Neural progenitor cell (in vitro differentiated cells): ENCODE measurements at regions not wholly inside any gene's neighbourhood (a gene's known extent, or its start where the extent isn't known, plus 50 kb on each side); places are given as distances from the start of the nearest gene placed in this dataset.

Source experiments
- DNase-seq: peaks from one replicate; pipeline ENCODE4 v3.0.0-alpha.2; 2016; ENCODE audit warnings: low spot score
- H2AFZ ChIP-seq: fragments of 200-600 bp; sonication (generic); replicated peaks from 2 replicates; pipeline ENCODE4 v1.6.1; 2016; ENCODE audit warnings: antibody characterized with exemption
- H3F3A ChIP-seq: fragments of 200-600 bp; sonication (generic); 2 replicates; pipeline ENCODE4 v1.6.1; 2016; ENCODE audit warnings: antibody characterized with exemption, low read depth
- H3K27ac ChIP-seq: fragments of 200-600 bp; sonication (generic); 2 replicates; pipeline ENCODE4 v1.5.1; 2016; ENCODE audit warnings: mild to moderate bottlenecking
- H3K27me3 ChIP-seq: fragments of 200-600 bp; sonication (generic); 2 replicates; pipeline ENCODE4 v1.6.1; 2016; ENCODE audit warnings: mild to moderate bottlenecking, moderate library complexity
- H3K36me3 ChIP-seq: fragments of 200-600 bp; sonication (generic); 2 replicates; pipeline ENCODE4 v1.5.1; 2016
- H3K4me1 ChIP-seq: fragments of 200-600 bp; sonication (generic); 2 replicates; pipeline ENCODE4 v1.6.1; 2016; ENCODE audit warnings: mixed run types
- H3K4me2 ChIP-seq: fragments of 200-600 bp; sonication (generic); 2 replicates; pipeline ENCODE4 v1.6.1; 2016
- H3K4me3 ChIP-seq: fragments of 200-600 bp; sonication (generic); 2 replicates; pipeline ENCODE4 v1.5.1; 2016
- H3K79me2 ChIP-seq: fragments of 200-600 bp; sonication (generic); 2 replicates; pipeline ENCODE4 v1.6.1; 2016; ENCODE audit warnings: low read depth
- H3K9ac ChIP-seq: fragments of 200-600 bp; sonication (generic); 2 replicates; pipeline ENCODE4 v1.6.1; 2016
- H3K9me3 ChIP-seq: fragments of 200-600 bp; sonication (generic); 2 replicates; pipeline ENCODE4 v1.5.1; 2016; ENCODE audit warnings: low read depth
- H4K20me1 ChIP-seq: fragments of 200-600 bp; sonication (generic); 2 replicates; pipeline ENCODE4 v1.6.1; 2016; ENCODE audit warnings: low read depth
- H3K27ac Mint-ChIP-seq: 3 replicates; pipeline ENCODE4 v1.8.0; 2021; ENCODE audit warnings: mixed read lengths
- H3K27me3 Mint-ChIP-seq: 2 replicates; pipeline ENCODE4 v1.8.0; 2022; ENCODE audit warnings: low read depth, mild to moderate bottlenecking, inconsistent platforms, moderate library complexity, mixed read lengths; ENCODE audit not compliant: insufficient read depth
- H3K36me3 Mint-ChIP-seq: 3 replicates; pipeline ENCODE4 v1.8.0; 2021; ENCODE audit warnings: mixed read lengths
- H3K4me1 Mint-ChIP-seq: 3 replicates; pipeline ENCODE4 v1.8.0; 2021; ENCODE audit warnings: mixed read lengths
- H3K4me3 Mint-ChIP-seq: 3 replicates; pipeline ENCODE4 v1.8.0; 2021; ENCODE audit warnings: mild to moderate bottlenecking, moderate library complexity, mixed read lengths
- H3K9me3 Mint-ChIP-seq: 3 replicates; pipeline ENCODE4 v1.8.0; 2020; ENCODE audit warnings: mixed read lengths
- CTCF ChIP-seq: fragments of 200-600 bp; sonication (generic); IDR thresholded peaks from 2 replicates; pipeline ENCODE4 v1.5.1; 2017; ENCODE audit warnings: antibody characterized with exemption, mild to moderate bottlenecking
- EZH2 ChIP-seq: fragments of 200-600 bp; sonication (generic); IDR thresholded peaks from 2 replicates; pipeline ENCODE4 v1.6.1; 2017; ENCODE audit warnings: antibody characterized with exemption, mild to moderate bottlenecking, moderate library complexity
- EZH2phosphoT487 ChIP-seq: fragments of 200-600 bp; sonication (generic); IDR thresholded peaks from 2 replicates; pipeline ENCODE4 v1.6.1; 2017; ENCODE audit warnings: antibody characterized with exemption

DNA sequence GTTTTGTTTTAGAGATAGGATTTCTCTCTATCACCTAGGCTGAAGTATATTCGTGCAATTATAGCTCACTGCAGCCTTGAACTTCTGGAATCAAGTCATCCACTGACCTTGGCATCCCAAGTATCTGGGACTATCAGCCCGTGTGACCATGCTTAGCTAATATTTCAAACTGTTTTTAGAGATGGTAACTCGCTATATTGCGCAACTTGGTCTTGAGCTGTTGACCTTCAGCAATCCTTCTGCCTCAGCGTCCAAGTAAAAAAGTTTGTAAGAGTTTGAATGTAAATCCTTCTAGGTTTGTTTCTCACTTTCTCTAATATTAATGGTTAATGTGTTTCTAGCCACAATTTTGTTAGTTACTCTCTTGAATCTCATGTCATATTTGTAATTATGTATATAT is 1243.5 kb upstream of the CADM2 start:
- no peak overlapping the region for H3K4me3 Mint-ChIP-seq
- H3K27me3 Mint-ChIP-seq: peaks cover 2% of the 10 kb centered on the region

DNA sequence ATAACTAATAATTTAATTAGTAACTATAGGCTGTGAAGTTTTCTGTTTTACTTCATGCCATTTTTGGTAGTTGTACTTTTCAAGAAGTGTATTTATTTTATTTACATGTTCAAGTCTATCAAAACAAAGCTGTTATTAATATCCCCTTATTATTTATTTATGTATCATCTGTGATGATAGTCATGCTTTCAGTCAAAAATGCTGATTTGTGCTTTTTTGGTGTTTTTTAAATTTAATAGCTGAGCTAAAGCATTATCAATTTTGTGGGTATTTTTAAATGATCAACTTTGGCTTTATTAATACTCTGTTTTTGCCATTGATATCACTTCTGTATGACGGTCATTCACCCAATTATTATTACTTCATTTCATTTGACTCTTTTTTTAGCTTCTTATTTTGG is 1229.2 kb upstream of the CADM2 start:
- Histone ChIP-seq H3K27ac (no peak overlapping the region), H3K9ac (no peak overlapping the region), H3K9me3 (peaks cover 6% of the 10 kb centered on the region), H2AFZ (no peak overlapping the region), H4K20me1 (no peaks in the 10 kb centered on the region), H3K4me2 (no peak overlapping the region), H3K4me3 (no peak overlapping the region), H3K27me3 (no peaks in the 10 kb centered on the region), H3K36me3 (no peaks in the 10 kb centered on the region), H3F3A (no peaks in the 10 kb centered on the region), H3K79me2 (no peaks in the 10 kb centered on the region), H3K4me1 (no peaks in the 10 kb centered on the region)
- Mint-ChIP-seq H3K4me1 (no peaks in the 10 kb centered on the region), H3K4me3 (no peak overlapping the region), H3K27ac (no peak overlapping the region), H3K9me3 (peaks cover 11% of the 10 kb centered on the region), H3K36me3 (no peaks in the 10 kb centered on the region), H3K27me3 (no peaks in the 10 kb centered on the region)
- no peak for DNase-seq
- TF ChIP-seq EZH2: no peak
- TF ChIP-seq EZH2phosphoT487: no peak
- TF ChIP-seq CTCF: no peak

More for the DNA sequence above, 1243.5 kb upstream of the CADM2 start:
- H3K4me3 ChIP-seq: no peak overlapping the region
- H3K27me3 ChIP-seq: no peaks in the 10 kb centered on the region
- Mint-ChIP-seq H3K4me1 (no peaks in the 10 kb centered on the region), H3K27ac (no peak overlapping the region), H3K36me3 (no peaks in the 10 kb centered on the region), H3K9me3 (no peaks in the 10 kb centered on the region)
- no peak overlapping the region for H2AFZ ChIP-seq
- DNase-seq: no peak
- no peak overlapping the region for H3K4me2 ChIP-seq
- no peak overlapping the region for H3K9ac ChIP-seq
- H4K20me1 ChIP-seq: no peaks in the 10 kb centered on the region
- H3K36me3 ChIP-seq: no peaks in the 10 kb centered on the region
- H3K79me2 ChIP-seq: no peaks in the 10 kb centered on the region
- H3F3A ChIP-seq: no peaks in the 10 kb centered on the region
- no peaks in the 10 kb centered on the region for H3K4me1 ChIP-seq
- TF ChIP-seq EZH2phosphoT487 (no peak), CTCF (no peak)
- H3K27ac ChIP-seq: no peak overlapping the region
- no peaks in the 10 kb centered on the region for H3K9me3 ChIP-seq

DNA sequence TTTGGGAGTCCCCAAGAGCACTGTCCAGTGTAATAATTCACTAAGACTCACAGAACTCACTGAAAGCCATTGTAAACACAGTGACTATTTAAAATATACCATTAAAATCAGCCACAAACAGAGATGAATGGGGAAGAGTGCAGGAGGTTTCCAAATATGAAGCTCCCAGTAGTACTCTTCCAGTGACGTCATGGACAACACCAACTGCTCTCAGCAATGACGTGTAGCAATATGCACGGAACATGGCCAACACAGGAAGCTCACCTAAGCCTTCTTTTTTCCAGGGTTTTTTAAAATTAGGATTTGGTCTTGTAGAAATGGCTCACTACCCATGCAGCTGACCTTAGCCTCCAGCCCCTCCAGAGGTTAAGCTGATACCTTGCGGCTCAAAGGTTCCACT is 1224.1 kb upstream of the CADM2 start:
- no peaks in the 10 kb centered on the region for H3K4me1 ChIP-seq
- no peaks in the 10 kb centered on the region for H3K9me3 Mint-ChIP-seq

More for the DNA sequence above, 1224.1 kb upstream of the CADM2 start:
- H3K27me3 Mint-ChIP-seq: no peaks in the 10 kb centered on the region
- H3K4me2 ChIP-seq: no peak overlapping the region
- no peak for DNase-seq
- H3K36me3 ChIP-seq: no peaks in the 10 kb centered on the region
- no peak overlapping the region for H3K27ac ChIP-seq
- TF ChIP-seq CTCF (no peak), EZH2phosphoT487 (no peak), EZH2 (no peak)
- H3K27ac Mint-ChIP-seq: no peak overlapping the region
- H3K4me3 ChIP-seq: no peak overlapping the region
- H3K36me3 Mint-ChIP-seq: no peaks in the 10 kb centered on the region
- H4K20me1 ChIP-seq: no peaks in the 10 kb centered on the region
- no peak overlapping the region for H2AFZ ChIP-seq
- H3K4me3 Mint-ChIP-seq: no peak overlapping the region
- H3K4me1 Mint-ChIP-seq: no peaks in the 10 kb centered on the region
- H3K9ac ChIP-seq: no peak overlapping the region
- no peaks in the 10 kb centered on the region for H3F3A ChIP-seq
- peaks cover 6% of the 10 kb centered on the region for H3K9me3 ChIP-seq
- no peaks in the 10 kb centered on the region for H3K27me3 ChIP-seq
- no peaks in the 10 kb centered on the region for H3K79me2 ChIP-seq
